ENCODE measurements at regions not wholly inside any gene's neighbourhood (a gene's known extent, or its start where the extent isn't known, plus 50 kb on each side); places are given as distances from the start of the nearest gene placed in this dataset.
"Not testable (repeated sequence)": the region's sequence is repeated elsewhere in the genome, so short reads cannot be mapped to it uniquely, and the experiment has no call there.

DNA sequence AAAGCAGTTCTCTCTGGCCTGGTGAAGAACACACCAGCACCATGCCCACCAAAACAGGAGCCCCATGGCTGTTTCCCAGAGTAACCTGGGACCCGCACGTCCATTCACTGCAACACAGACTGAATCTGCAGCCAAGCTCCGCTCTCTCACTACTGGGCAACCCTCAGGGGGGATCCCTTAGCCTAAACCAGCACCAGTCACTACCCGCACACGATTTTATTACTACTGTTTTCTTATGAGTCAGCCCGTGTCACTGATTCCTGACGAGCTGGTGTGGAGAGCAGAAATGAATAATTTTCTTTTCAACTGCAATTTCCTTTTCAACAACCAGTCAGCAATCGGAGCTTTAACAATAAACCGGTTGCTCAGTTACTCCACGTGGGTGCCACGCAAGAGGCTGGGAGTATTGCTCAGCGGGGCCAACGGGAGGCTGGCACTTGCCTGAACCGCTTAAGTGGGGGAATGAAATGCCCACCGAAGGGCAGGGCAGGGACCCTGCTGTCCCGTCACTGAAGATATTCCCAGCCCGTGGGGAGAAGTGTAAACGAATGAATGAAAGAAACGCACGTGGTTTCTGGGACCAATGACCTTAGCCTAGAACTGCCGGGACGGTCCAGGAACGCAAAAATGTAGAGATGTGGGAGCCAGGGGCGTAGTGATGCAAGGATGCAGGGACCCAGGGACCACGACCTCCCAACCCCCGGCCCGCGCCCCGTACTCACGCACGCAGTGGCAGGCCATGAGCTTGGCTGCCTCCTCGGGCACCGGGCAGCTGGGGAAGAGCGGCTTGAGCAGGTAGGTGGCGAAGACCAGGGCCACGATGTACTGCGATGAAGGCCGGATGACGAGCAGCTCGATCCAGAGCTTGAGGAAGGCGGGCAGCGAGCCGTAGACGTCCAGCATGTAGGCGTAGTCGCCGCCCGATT lies 50.4 kb upstream of the SPN start:
- peak overlapping the region; percentile 86 to 96 (median 93) for H3K4me3 Mint-ChIP-seq
- peaks cover 10 to 17% (median 13%) of the 10 kb centered on the region in 3 donors for H3K4me1 Mint-ChIP-seq
- peak overlapping the region; percentile 67 to 89 (median 83) for H3K27ac Mint-ChIP-seq
- not testable (repeated sequence) for H3K36me3 Mint-ChIP-seq, H3K27me3 Mint-ChIP-seq, H3K9me3 Mint-ChIP-seq
